ENCODE measurements at regions not wholly inside any gene's neighbourhood (a gene's known extent, or its start where the extent isn't known, plus 50 kb on each side); places are given as distances from the start of the nearest gene placed in this dataset.

GRCh38 chr9:96172797-96173196, 129.2 kb downstream of the HSD17B3 start:
- TF ChIP-seq CTCF (optimal IDR thresholded peaks at IDR 0.05 in 1 of 3, IDR thresholded peaks at IDR 0.05 in 1 of 3, conservative IDR thresholded peaks at IDR 0.05 in 1 of 3; ENCODE audit: extremely low read depth in 1 of 3, insufficient read depth in 2 of 3, low read length in 3 of 3) (no peak), EZH2 (IDR thresholded peaks at IDR 0.05; ENCODE audit: low read length) (no peak)

All from keratinocyte (primary cell).